Stimulated activated CD8-positive, alpha-beta memory T cell treated with anti-CD3 and anti-CD28 coated beads, Interleukin-7, amount 100 ng/mL, for 1 hour (primary cell): ENCODE measurements at regions not wholly inside any gene's neighbourhood (a gene's known extent, or its start where the extent isn't known, plus 50 kb on each side); places are given as distances from the start of the nearest gene placed in this dataset.

Experiments
- DNase-seq, 2 donors: peaks; one replicate each; pipeline ENCODE4 v3.0.0-alpha.2; 2020; ENCODE audit warnings: low read depth in 2 of 2

DNA sequence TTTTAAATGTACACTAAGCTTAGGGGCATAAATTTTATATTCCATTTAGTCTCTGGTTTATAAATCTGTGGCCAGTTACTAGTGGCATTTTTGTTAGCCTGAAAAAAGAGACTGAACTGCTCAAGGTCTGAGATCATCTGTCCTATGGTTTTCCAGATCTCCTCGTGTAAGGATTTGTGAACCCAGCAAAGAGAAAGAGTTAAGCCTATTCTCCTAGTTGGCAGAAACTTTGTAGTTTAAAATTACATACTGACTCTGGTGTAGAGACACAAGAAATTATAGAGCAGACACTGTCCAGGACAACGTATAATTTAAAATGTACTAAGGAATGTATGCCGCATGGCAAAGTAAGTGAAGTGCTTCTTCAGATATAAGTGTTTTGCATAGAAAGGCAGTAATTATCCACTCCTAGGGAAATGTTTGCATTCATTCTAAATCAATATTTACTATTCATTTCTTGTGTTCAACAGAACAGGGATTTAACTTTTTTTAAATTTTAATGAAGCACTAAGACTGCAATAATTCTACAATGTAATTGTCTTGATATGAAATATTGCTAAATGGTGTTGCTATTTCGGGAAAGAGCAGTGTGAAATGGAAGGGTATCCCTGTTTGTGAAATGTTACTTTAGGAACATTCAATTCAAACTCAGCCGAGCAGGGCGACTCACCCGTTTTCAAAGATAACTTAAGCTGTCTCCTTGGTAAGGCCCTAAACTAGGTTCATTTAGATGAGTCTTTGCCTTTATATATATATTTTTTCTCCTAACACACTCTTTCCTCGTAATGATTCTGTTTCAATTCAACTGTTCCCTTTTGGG is 508.4 kb upstream of the ZEB2 start:
- no peak for DNase-seq

DNA sequence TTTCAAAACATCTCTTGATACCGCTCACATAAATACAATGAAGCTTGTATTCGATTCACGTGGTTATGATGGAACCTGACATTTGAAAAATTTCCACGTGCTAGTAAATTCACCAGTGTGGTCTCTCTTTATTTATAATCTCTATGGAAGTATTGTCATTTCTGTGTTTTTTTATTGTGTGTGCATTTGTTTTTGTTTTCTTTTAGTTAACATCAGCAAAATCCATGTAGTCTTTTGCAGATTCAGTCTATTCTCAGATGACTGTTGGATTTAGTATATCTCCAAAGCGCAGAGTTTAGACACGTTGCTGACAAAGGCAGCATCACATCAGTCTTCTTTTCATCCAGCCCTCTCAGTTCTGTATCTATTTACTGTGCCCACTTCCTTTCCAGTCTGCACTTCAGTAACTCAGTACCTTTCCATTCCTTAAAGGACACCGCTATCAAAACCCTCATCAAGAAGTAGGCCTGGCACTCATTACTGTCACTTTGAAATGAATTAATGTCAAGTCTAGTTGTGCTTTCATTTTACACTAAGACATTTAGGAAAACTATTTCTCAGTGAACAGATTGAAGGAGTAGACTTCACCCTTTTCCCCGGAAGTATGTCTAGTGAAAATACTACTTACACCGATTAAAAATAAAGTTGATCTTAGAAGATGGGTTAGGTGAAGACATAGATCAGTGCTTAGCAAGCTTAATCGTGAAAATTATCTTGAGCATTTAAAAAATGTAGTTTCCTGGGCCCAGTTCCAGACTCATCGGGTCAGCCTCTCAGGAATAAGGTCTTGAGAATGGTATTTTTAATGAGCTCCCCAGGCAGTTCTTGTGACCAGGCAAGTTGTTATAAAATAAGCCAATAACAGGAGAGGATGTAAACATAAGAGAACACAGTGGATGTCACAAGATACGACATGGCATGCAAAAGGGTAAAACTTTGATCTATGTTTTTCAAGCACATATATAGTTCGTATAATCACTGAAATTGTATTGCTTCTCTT is 506.8 kb upstream of the ZEB2 start:
- no peak for DNase-seq

DNA sequence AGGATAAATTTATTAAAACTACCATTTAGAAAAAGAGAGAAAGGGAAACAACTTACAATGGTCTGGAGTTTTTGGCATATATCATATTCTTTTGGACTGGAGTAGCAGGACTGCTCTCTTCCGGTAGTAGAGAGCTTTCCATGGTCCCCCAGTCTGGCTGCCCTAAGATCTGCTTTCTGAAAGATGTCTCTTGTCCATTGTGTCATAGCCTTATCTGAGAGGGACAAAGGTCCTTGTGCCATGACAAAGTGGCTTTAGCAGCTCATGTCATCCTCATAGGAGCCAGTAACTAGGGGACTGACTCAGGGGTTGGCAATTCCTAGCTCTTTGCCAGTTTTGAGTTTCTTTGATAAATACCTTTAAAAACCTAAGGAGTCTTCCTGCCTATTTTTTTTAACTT is 505.5 kb upstream of the ZEB2 start:
- DNase-seq = no peak

DNA sequence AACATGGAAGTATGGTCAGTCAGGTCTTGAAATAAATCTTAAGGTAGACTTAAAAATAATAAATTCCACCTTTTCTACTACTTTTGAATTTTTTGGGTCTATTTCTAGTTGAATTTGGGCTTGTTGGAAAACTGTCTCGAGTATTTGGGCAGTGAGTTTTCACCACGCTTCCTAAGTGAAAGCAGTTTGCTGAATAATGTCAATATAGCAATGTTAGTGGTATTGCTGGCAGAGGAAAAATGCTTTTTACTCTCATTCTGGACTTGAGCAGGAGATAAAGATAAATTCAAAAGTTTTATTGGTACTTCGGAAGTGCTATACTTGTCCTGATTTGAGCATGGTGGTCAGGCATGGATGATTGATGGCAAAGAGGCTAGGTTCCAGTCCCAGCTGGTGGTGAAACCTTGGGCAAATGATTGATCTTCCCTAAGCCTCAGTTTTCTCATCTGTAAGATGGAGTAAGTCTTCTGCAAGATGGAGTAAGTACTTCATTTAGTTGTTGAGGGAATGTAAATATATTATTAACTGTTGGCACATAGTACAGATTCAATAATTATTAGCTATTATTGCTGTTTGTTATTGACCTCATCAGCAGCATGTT is 503.5 kb upstream of the ZEB2 start:
- DNase-seq = no peak

DNA sequence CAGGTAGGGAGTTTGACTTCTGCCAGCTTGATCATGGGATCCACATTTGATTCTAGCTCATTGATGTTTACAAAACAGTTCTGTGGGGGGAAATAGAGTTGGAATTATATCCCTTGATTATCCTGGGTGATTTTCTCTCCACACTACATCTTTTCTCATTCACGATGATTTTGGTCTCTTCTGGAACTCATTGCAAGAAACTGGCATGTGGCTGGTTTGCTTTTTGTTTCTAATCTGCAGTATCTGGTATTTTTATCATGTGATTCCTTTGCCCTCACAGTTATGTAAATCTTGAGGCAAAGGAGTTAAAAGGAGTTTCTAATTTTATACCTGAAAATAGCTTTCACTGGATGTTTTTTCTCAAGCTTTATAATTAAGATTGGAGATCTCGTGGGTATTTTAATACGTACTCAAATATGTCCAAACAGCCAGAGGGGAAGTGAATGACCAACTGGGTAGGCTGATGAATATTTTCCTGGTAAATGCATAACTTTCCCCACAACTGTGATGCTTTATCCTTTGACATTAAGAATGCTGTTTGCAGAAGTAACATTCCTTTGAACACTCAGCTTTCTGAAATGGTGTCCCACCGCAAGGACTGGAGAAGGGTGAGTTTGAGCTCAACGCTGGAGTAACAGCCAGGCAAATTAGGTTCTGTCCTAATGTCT is 502.9 kb upstream of the ZEB2 start:
- DNase-seq = no peak

DNA sequence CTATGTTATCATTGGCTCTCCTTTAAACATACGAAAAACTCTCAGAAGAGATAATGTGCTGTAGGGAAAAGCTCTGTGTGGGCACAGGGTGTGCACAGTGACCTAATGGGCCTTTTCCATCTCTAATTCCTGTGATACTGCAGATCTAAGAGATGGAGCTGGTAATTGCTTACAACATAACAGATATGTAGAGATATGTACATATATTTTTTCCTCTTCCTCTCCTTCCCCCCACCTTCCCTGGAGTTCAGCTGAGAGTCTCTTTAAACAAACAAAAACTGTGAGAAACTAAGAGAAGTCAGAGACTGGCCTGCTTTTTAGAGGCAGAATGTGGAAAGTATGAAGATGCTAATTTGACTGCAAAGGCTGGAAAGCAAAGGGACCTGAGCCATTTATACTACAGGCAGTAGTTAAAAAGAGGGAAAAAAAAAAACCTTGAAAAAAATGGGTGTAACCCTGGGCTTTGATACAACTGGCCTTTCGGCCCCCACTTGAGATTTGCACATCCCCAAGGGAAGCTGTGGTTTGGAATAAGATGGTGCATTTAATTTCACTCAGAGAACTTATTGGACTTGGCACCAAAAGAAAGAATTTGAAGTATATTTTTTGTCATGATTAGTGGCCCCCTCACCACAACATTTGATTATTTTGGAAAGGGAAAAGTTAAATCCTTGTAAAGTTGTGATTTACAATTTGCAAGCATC is 502.2 kb upstream of the ZEB2 start:
- DNase-seq = no peak

DNA sequence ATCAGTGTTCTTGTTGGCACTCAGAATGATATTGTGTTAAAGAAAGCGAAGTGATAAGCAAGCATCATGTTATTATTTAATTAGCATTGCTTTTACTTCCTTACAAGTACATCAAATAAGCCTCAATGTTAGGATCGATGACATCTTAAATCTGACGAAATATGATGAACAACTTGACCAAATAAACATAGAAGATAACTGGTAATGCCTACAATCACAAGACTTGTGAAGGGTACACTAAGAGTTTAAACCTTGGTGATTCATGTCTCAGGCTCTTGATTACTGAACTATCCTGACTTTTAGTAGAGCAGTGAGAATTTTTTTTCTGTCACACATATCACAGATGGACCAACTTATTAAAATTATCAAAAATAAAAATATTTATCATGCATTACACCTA is 500.8 kb upstream of the ZEB2 start:
- no peak for DNase-seq

DNA sequence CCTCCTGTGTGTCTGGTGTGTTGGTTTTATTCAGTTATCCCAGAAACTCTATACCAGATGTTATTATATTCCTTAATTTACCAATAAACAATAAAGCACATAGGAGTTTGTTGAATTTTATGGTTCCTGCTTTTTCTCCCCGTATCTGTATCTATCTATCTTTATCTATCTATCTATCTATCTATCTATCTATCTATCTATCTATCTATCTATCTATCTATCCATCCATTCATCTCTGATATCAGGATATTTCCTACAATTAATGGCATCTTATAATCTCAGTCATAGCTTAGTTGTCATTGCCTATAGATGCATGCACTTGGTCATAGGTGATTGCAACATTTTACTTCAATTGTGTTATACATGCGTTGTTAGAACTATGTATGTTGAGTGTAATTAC is 500.2 kb upstream of the ZEB2 start:
- no peak for DNase-seq

DNA sequence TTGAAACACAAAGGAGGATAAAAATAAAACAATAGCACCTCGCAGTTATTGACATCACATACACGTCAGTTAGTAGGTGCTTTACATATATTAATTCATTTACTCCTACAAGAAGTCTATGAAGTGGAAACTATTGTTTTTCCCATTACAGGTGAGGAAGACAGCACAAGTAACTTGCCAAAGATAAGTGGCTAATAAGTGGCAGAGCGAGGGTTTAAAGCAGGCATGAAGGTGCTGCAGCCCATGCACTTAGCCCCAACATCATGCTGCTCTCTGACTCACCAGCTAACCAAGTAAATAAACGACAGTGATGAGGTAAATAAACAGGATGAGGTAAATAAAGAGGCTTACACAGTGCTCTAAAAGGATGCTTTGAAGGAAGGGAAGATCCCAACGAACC is 498.6 kb upstream of the ZEB2 start:
- DNase-seq = no peak

DNA sequence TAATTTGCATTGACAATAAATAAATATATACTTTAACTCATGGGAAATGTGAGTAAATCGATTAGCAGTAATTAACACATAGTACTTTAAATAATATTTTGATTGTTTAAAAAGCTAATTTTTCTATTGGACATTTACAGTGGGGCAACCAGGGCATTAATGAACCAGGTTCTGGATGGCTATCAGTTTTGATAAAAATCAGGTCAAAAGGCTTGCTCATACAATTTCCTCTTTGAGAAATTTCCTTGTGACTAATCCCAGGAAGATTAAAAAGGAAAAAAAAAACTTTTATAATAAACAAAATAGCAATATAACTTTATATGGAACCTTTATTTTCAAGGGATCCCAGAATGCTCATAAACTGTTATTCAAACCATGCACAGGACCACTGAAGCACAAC is 497.2 kb upstream of the ZEB2 start:
- DNase-seq = no peak

DNA sequence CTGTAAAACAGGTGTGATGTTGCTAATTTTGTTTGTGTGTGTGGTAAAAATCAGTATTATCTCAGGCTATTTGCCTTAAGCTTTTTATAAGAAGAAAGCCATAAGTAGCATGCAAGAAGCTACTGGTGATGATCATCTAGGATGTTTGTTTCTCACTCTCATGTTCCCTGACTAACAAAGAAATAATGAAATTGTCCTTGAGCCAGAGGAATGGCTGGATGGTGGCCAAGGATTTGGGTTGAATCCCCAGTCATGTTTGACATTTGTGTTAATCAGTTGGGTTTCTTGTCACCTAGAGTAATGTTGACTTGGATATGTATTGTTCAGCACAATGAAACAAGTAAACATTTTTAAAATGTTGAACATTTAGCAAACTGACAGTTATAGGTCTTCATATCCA is 496.8 kb upstream of the ZEB2 start:
- no peak for DNase-seq

DNA sequence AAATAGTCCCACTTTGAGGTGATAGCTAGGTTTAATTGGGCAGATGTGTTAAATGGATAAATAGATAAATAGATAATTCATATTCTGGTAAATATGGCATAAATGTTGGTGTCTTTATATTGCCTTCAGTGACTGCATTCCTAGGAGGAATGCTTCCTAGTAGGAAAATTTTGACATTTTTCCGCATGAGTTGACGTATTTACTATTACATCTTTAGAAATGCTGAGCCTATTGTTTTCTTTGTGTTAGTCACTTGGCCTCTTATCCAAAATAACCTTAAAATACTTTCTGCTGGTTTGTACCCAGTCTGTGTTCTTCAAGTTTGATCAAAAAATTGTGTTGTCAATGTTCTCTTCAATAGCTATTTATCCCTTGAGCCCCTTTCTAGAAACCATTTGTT is 495.6 kb upstream of the ZEB2 start:
- DNase-seq = no peak

DNA sequence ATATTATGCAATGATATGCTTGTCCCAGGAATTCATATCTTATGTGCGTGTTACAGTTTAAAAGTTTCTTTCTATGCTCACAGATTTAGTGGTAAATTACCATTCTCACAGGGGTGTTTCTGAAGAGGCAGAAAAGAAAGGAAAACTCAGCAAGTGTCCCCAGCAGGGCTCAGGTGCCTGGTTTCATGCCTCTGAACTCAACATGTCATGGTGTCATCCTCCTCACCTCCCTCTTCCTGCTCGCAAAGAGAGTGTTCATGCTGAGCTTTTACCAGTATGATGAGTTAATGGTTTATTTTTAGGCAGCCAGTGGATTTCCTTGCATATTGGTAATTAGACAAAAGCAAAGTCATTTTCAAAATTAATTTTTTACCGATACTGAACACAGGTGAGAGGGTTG is 492.9 kb upstream of the ZEB2 start:
- DNase-seq = no peak

DNA sequence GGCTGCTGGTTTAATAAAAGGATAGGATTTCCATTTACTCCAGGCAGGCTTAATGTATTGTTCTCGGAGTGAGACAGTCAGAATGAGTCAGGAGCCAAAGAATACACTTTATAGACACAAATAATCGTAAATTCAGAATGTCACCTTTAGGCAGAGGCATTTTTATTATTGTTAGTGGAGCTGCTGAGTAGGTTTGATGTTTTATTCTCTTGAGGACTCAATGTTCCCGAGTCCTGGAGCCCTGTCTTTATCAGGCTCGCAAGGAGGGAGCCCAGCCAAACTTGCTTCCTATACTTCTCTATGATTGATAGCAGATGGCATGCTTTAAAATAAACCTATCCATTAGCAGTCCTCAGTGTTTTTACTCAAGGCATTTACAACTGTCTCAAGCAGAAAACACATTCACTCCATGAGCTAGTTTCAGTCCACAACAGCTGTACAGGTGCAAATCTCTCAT is 492.3 kb upstream of the ZEB2 start:
- no peak for DNase-seq

DNA sequence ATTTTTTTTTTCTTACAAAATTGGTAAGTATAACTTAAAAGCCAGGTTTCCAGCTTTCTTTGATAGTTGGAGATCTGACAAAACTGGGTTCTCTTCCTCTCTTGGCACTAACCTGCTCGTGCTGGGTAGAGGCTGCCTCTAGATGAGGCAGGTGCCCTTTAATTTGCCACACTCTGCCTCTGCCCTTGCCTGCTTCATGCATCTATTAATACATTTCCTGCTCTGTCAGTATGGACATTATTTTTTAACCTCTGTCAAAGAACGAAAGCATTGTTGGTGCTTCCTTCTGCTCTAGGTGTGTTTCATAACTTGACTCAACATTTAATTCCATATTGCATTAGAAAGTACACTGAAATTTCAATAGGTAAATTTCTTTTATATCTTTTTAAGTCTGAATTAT is 490.7 kb upstream of the ZEB2 start:
- no peak for DNase-seq

DNA sequence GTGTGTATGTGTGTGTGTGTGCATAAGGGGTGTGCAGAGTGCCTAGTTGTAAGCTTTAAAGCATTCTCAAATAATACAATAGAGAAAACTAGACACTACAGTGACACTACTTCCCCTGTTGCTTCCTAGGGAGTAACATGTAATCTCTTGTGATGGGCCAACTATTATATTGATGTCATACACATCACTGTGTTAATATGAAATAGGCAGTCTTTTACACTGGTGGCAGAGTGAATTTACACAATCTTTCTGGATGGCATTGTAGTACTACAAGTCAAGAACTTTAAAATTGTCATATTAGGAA is 488.0 kb upstream of the ZEB2 start:
- no peak for DNase-seq

DNA sequence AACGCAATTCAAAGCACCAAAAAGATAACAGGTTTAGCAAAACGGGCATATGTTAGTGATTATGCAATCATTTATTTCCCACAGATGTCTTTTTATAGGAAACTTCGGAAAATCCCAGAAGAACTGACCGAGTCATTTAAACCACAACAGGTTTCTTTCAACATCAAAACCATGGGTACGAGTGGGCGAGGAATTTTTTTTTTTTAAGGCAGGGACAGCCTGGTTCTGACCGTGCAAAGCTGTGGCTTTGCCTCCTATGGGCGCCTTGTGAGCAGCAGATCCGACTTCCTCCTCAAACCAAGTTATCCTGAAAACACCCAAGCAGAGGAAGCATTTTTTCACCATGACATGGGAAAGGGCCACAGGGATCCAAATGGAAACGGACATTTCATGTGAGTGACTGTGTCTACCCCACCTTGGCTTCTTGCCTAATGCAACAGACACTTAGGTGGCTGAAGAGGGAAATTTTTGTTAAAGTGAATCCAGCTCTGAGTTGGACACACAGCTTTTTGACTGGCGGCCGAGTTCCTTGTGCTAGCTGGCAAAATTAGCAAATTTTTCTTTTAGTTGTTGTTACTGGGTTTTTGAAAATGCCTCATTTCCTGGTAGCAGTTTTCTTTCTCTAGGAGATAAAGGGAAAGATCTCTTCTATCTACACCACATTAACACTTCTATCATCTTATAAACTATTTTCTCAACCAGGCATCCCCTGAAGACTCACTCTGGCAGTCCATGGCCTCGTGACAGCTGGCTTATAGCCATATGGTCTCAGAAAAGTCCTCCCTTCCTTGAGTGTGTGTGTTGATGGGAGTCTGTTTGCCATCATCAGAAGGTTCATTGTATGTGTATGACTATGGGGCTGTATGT is 487.4 kb upstream of the ZEB2 start:
- no peak for DNase-seq

DNA sequence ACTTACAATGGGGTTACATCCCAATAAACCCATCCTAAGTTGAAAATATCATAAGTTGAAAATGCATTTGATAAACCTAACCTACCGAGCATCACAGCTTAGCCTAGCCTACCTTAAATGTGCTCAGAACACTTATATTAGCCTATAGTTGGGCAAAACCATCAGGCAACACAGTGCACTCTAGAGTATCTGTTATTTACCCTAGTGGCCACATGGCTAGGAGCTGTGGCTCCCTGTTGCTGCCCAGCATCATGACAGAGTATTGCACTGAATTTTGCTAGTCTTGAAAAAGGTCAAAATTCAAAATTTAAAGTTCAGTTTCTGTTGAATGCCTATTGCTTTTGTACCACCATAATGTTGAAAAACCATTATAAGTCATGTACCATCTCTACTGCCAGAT is 482.7 kb upstream of the ZEB2 start:
- DNase-seq = no peak

DNA sequence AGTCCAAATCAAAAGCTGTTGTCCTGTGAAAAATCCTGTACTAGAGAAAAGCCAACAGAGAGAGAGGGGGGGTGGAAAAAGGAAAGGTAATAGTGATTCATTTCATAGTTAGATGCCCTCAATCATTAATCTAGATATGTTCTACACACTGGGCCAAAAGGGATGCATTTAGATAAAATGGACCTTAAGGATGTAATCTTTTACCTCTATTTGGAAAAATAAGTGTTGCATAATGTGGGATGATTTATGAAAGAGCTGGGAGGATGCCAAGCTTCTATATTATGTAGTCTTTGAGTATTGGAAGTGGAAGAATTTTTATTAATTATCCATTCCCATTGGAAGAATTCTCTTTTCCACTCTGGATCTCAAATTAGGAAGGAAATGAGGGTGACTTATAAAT is 480.5 kb upstream of the ZEB2 start:
- DNase-seq = no peak

DNA sequence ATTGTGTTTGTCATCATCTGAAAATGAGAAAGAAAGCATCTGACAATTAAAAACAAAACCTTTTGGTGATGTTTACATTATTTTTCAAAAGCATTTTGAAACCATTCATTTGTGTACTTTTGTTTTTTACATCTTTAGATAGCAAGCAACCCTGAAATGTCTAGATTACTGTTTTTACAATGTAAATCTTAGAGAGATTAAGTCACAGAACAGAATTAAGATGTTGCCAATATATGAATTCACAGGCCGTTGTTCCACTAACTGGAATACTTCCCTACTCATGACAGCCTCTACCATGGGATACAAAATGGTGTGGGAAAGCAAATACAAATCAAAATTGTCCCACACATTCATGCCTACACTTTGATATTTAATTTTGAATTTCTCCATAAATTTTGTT is 480.0 kb upstream of the ZEB2 start:
- DNase-seq = no peak
